Retinal pigment epithelial cell (primary cell): ENCODE measurements at regions not wholly inside any gene's neighbourhood (a gene's known extent, or its start where the extent isn't known, plus 50 kb on each side); places are given as distances from the start of the nearest gene placed in this dataset.

Source experiments
- DNase-seq: peaks from one replicate; pipeline ENCODE4 v3.0.0-alpha.2; 2010; ENCODE audit warnings: low read depth
- H3K4me3 ChIP-seq: 2 replicates; pipeline ENCODE4 v1.5.1; 2011; ENCODE audit warnings: mild to moderate bottlenecking, low read length, control low read depth, moderate library complexity
- TF ChIP-seq, protein P1 (sequence below): conservative IDR thresholded peaks from 2 replicates; pipeline ENCODE4 v1.5.1; 2011; ENCODE audit warnings: low read depth, low read length, control low read depth, inconsistent platforms

- TF ChIP-seq, protein P1, sequence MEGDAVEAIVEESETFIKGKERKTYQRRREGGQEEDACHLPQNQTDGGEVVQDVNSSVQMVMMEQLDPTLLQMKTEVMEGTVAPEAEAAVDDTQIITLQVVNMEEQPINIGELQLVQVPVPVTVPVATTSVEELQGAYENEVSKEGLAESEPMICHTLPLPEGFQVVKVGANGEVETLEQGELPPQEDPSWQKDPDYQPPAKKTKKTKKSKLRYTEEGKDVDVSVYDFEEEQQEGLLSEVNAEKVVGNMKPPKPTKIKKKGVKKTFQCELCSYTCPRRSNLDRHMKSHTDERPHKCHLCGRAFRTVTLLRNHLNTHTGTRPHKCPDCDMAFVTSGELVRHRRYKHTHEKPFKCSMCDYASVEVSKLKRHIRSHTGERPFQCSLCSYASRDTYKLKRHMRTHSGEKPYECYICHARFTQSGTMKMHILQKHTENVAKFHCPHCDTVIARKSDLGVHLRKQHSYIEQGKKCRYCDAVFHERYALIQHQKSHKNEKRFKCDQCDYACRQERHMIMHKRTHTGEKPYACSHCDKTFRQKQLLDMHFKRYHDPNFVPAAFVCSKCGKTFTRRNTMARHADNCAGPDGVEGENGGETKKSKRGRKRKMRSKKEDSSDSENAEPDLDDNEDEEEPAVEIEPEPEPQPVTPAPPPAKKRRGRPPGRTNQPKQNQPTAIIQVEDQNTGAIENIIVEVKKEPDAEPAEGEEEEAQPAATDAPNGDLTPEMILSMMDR = peak; percentile 63
- no peak for DNase-seq
- H3K4me3 ChIP-seq = no peak overlapping the region
Observed at GRCh38 chr6:14396826-14397517, 279.4 kb downstream of the CD83 start.

DNA sequence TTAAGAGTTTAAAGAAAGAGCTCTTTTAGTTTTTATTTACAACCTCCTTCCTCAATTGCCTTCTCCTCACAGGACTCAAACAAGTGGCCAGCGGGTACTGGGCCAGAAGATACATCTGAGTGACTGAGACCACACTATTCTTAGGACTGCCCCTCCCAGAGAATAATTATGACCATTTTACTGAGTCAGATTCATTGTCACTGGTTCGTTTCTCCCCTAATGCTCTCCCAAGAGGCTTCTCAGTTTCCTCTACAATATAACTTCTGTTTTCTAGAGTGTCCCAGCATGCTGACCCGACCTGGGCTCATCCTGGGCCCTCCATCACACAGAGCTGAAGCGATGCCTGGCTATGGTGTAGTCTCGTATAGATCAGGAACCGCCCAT, 279.9 kb downstream of the CD83 start:
- DNase-seq = no peak
- H3K4me3 ChIP-seq = no peak overlapping the region
- TF ChIP-seq, protein P1 = no peak

GRCh38 chr6:14398953-14399352, 281.4 kb downstream of the CD83 start:
- no peak overlapping the region for H3K4me3 ChIP-seq
- DNase-seq = no peak
- TF ChIP-seq, protein P1 = no peak

DNA sequence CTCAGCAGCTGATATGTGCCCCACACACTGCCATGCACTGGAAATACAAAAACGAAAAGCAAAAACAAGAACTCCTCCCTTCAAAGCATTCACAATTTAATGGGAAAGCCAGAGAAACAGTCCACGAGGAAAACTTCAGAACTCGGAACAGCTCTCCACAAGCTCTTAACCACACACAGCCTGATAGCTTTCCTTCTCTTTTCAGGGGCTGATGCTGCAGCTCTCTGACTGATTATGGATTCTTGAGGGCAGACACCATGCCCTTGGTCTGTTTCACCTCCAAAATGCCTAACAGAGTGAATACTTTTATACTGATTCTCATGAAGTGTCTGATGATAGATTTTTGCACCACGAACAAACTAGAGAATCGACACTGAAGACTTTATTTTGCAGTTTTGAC, 282.1 kb downstream of the CD83 start:
- no peak for DNase-seq
- TF ChIP-seq, protein P1 = no peak
- H3K4me3 ChIP-seq = no peak overlapping the region

DNA sequence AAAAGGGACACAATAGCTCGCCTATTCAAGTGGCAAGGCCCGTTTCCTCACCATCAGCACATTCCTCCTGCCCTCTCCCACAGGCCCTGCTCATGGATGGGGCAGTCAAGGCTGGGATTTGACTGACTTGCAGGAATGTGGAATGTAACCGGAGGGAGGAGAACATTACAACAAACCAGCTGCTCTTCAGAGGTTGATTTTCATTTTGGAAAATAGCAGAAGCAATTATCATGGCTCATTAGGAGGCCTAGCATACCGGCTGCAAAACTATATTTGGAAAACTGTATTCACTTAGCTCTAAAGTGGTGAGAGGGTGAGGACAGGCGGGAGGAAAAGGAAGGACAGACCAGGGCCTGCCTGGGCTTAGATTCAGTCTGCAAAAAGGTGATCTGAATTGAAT, 283.7 kb downstream of the CD83 start:
- no peak for DNase-seq
- TF ChIP-seq, protein P1 = no peak
- no peak overlapping the region for H3K4me3 ChIP-seq

GRCh38 chr6:14406614-14407331, 289.2 kb downstream of the CD83 start:
- DNase-seq = no peak
- H3K4me3 ChIP-seq = no peak overlapping the region

More at GRCh38 chr6:14406614-14407331, 289.2 kb downstream of the CD83 start:
- TF ChIP-seq, protein P1 = no peak
